ENCODE measurements at regions not wholly inside any gene's neighbourhood (a gene's known extent, or its start where the extent isn't known, plus 50 kb on each side); places are given as distances from the start of the nearest gene placed in this dataset.

DNA sequence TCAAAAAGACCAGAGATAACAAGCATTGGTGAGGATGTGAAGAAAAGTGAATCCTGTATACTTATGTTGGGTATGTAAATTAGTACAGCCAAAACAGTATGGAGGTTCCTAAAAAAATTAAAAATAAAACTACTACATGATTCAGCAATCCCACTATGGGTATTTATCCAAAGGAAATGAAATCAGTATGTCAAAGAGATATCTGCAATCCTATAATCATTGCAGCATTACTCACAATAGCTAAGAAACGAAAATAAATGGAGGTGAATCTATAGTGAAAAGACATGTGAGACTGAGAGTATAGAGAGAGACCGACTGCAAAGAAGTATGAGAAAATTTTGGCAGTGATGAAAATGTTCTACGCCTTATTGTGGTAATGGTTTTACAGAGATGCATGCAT is 139.2 kb upstream of the TMEM168 start:
- TF ChIP-seq, protein P1, sequence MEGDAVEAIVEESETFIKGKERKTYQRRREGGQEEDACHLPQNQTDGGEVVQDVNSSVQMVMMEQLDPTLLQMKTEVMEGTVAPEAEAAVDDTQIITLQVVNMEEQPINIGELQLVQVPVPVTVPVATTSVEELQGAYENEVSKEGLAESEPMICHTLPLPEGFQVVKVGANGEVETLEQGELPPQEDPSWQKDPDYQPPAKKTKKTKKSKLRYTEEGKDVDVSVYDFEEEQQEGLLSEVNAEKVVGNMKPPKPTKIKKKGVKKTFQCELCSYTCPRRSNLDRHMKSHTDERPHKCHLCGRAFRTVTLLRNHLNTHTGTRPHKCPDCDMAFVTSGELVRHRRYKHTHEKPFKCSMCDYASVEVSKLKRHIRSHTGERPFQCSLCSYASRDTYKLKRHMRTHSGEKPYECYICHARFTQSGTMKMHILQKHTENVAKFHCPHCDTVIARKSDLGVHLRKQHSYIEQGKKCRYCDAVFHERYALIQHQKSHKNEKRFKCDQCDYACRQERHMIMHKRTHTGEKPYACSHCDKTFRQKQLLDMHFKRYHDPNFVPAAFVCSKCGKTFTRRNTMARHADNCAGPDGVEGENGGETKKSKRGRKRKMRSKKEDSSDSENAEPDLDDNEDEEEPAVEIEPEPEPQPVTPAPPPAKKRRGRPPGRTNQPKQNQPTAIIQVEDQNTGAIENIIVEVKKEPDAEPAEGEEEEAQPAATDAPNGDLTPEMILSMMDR (IDR thresholded peaks at IDR 0.05; ENCODE audit: poor library complexity), result no peak
- TF ChIP-seq EZH2 (IDR thresholded peaks at IDR 0.05; ENCODE audit: borderline replicate concordance), result no peak

Data from hepatocyte (in vitro differentiated cells).